UCSD-AML1 (cell line): ENCODE measurements at regions not wholly inside any gene's neighbourhood (a gene's known extent, or its start where the extent isn't known, plus 50 kb on each side); places are given as distances from the start of the nearest gene placed in this dataset.

Experiments
- DNase-seq: peaks from one replicate; lab custom pipeline; 2025; ENCODE audit not compliant: unreplicated experiment; lab: John Stamatoyannopoulos, UW

DNA sequence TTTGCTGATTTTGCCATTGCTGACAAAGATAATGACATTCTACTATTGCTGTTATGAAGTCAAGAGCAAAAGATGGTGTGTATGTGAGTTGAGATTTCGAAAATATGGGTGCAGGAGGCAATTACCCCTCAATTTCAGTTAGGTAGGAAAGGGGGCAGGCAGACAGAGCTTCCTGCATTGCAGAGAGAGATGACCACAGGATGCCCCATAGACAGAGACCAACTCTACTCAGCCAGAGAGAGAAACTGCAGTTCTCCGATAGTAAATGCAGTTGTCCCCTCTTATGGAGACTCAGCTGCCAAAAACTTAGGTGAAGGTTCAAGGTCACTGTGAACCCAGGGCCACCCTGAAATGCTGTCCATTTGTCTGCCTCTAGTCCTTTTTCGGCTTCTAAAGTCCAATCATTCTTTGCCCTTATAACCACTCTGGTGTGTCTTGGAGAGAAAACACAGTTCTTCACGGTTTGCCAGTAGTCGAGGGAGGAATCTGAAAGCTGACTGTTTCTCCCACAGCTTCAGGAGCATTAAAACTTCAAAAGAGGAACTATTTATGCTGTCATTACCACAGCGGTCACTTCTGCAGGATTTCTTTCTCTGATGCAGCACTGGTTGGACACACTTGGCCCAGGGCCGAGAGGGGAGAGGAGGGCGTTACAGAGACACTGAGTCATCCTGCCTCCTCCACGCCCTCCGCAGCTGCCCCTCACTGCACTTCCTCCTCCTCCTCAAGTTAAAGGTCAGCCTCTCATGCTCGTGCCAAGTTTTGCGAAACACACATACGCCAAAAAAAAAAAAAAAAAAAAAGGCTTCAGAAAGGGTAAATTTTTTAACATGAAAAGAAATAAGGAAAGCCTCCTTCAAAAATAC lies 264.3 kb downstream of the FOXO1 start:
- DNase-seq: peak; percentile 80

DNA sequence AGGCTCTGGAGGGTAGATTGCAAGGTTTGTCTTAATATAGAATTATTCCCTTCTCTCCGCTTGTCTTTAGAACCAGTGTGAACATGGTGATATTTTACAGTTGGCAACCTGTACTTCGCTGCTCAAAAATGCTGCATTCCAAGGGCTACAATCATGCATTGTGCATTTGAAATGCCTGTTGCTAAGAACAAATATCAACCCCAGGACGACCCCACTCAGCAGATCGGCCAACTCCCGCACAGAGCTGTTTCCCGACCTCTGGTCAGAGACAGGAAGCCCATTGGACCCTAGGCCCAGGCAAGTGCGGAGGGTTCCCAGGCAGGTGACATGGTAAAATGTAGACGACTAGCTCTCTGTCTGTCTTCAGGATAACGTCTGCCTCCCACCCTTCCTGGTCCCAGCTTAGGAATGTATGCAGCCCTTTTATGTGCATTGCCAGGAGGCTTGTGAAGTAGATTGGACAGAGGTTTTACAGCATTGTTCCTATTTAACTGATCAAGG lies 263.5 kb downstream of the FOXO1 start:
- no peak for DNase-seq

DNA sequence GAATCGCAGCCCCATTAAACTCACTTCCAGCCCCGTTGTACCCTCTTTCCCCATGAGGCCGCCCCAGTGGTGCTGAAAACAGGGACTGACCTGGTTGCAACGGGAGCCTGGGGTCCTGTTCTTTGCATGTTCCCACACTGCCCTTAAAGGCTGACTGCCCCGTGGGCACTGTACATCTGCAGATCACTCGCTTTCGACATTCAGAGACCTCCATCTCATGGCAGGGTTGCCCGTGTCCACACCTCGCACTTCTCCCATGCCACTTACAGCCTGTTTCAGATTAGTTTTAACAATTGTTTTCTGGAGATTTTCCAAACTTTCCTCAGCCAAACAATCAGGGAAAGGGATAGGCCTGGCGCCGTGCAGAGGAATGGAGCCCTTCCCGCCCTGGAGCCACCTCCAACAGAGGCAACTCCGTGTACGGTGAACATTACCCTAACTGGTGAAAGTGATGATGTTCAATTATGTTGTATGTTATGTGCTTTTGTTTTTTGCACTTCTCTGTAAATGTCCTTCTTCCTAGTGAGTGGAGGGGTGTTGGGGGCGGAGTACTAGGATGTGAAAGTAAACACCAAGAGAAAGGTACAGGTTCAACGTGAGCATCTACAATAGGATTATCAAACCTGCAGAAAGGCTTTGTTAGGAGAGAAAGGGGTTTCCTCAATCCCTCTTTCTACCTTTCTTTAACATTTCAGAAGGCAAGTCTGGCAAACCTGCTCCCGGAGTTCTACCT lies 262.8 kb downstream of the FOXO1 start:
- DNase-seq: no peak

DNA sequence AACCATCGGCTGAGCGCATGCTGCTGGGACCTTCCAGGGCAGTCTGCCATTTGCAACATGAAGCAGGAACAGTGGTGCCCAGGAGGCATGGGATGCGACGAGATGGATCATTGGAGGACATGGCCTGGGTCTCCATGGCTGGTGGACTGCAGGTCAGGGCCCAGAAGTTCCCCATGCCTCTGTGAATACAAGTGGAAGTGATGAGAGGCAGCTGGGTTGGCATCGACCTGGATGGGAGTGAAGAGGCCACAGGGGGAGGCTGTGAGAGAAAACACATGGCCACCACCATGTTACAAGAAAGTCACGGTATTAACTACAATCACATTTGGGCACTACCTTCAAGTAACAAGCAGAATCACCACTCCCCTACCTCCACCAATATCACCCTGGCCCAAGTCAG lies 262.0 kb downstream of the FOXO1 start:
- no peak for DNase-seq

DNA sequence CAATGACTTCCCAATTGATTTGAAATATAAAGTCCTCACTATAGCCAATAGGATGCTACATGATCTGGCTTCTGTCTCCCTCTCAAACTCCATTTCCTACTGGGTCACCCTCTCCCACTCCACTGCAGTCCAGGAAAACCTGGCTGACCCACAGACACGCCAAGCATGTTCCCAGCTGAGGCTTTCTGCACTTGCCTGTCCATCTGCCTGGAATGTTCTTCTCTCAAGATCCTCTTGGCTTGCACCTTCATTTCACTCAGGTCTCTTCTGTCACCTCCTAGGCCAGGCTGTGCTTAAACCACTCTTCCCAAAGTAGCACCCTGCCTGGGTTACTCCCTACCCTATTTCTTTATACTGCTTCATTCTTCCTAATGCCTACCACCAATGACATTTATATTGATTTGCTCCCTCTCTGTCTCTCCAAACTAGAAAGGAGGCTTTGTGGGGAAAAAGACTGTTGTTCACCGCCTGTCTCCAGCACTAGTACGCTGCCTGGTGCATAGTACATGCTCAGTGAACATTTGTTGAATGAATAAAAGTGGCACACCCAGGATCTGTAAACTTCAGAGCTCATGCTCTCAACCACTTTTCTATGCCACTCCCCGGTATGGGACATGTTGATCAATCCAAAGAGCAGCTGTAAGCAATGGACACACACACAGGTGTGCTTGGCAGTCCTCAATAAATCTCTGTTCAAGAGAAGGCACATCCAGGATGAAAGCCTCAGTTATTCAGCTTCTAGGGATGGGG lies 261.3 kb downstream of the FOXO1 start:
- no peak for DNase-seq

DNA sequence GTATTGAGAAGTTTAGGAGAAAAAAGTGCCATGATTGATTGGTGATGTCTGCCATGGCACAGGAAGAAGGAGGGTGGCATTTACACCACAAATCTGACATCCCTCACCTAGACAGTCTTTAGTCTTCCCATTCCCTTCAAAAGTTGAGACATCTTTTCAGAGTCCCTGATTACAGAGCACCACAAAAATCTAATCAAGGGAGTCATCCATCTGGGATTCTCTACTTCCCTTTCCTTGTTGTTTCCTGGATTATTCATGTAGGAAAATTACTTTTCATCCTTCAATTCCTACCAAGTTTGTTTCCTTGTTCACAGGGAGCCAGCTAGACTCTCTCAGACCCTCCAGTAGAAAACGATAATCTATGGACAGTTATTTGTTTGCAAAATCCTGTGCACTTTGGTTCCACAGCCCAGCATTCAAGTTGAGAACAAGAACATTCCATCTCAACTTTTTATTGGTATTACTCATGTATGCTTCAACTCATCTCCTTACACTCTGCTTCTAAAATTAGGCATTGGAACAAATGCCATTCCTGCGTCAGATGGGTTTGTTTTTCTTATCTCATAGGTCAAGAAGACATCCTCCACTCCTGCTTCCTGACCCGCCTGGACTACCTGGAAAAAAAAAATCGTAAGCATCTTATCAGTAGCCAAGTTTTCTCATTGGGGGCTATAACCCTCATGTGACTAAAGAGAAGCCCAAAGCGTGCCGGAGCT lies 259.9 kb downstream of the FOXO1 start:
- DNase-seq: no peak

DNA sequence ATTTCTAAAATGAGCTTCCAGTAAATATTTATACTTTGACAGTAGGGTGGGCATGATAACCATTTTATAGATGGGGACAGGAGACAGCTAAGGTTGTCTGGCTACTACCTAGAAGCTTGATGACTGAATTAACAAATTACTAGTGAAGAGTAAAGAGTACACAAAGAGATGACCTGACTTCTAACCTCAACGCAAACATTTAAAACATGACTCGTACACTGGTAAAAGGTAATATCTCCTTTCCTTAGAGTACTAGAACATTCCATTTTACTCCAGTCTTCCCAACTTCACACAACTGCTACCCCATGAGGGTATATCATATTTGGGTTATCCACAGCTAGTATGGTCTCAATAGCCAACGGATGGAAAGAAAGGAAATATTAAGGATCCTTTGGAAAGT lies 258.9 kb downstream of the FOXO1 start:
- no peak for DNase-seq

DNA sequence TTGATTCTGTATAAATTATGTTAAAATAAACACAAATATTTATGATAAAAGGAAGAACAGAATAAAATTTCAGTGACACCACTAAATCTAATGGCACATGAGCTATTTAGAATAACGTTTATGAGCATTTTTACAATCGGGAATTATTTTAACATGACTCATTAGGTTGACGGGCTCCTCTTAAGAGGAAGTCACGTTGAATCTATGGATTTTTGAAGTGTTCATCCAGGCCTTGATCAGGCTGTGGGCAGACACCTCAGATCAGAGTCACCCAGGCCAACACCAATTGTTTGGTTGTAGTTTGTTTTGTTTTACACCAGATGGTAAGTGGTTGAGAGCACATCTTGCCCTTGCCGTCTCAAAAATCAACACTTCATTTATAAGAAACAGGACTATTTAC lies 257.8 kb downstream of the FOXO1 start:
- no peak for DNase-seq

DNA sequence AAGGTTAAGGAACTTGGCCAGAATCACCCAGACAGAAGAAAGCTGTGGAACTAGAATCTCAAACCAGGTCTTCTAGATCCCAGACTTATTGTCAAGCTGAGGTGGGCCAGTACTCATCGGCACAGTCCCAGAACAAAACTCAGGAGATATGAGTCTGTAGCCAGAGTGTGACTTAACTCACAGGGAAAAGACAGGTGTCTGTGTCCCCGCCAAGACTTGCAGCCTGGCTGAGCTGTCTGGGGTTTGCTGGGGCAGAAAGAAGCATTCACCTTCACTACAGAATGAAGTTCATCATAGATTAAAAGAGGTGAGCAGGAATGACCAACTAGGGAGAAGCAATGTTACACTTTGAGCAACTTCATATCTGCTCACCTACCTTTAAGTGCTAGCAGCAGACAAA lies 257.2 kb downstream of the FOXO1 start:
- no peak for DNase-seq

DNA sequence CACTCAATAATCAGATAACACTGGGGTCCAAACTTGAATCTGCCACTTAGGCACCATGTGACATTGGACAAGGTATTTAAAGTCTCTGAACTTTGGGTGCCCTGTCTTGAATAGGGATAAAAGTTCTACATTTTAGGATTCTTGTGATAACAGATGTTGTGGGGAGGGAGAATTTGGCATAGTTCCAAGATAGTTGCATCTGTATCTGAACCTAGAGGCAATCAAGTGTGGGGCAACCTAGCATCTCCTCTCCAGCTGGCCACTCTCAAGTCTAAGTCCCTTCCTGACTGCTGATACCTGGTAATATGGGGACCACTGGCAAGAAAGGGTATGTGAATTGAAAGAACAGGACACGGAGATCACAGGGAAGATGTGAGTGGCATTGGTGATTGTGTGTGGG lies 256.1 kb downstream of the FOXO1 start:
- no peak for DNase-seq

DNA sequence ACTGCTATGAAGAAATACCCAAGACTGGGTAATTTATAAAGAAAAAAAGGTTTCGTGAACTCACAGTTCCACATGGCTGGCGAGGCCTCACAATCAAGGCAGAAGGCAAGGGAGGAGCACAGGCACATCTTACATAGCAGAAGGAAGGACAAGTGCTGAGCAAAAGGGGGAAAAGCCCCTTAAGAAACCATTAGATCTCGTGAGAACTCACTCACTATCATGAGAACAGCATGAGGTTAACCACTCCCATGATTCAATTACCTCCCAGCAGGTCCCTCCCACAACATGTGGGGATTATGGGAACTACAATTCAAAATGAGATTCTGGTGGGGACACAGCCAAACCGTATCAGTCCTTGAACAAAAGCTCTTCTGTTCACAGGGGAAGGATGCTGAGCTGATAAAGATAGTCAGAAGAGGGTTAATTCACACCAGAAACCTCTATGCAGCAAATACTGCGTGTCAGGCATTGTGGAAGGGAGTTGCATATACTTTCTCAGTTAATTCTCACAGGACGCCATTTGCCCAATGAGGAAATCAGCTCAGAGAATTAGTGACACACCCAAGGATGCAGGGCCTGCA lies 246.2 kb downstream of the FOXO1 start:
- no peak for DNase-seq

DNA sequence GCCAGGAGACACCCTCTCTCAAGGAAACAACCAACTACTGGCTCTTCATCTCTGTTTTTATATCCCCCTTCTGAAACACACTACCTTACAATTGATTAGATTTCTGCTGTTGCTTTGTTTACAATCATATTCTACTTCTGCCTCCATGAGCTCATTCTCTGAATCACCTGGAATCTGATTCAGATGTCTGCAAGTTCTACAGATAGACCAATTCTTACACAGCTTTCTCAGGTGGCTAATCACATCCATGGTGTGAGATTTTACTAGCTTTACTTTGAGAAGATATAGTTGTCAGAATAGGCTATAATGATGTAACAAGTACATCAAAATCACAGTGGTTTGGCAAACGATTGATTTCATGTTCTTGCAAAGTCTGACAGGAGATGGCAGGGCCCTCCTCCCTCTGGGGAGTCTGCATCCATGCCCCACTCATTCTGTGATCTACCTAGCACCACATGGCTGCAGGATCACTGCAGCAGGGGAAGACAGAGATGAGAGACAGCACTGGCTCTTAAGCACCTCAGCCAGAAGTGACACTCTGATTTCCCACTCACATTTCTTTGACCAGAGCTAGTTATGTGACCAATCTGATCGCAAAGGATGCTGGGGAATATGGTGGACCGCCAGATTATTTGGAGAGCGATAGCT lies 243.7 kb downstream of the FOXO1 start:
- DNase-seq: no peak

DNA sequence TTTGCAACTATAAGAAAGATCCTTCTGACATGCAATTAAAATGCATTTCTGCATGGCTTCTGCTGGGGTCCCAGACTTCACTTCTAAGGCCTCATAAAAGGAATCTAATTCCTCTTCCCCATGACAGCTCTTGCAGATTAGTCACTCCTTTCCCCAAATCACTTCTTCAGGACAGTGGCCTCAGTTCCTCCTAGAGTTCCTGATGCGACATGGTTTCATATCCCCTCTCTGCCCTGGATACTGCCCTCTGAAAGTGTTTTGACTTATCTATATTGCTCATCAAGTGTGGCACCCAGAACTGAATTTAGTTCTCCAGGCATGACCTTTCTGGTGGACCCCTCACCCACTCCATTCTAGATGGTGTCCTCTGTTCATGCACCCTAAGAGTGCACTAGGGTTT lies 238.1 kb downstream of the FOXO1 start:
- no peak for DNase-seq

DNA sequence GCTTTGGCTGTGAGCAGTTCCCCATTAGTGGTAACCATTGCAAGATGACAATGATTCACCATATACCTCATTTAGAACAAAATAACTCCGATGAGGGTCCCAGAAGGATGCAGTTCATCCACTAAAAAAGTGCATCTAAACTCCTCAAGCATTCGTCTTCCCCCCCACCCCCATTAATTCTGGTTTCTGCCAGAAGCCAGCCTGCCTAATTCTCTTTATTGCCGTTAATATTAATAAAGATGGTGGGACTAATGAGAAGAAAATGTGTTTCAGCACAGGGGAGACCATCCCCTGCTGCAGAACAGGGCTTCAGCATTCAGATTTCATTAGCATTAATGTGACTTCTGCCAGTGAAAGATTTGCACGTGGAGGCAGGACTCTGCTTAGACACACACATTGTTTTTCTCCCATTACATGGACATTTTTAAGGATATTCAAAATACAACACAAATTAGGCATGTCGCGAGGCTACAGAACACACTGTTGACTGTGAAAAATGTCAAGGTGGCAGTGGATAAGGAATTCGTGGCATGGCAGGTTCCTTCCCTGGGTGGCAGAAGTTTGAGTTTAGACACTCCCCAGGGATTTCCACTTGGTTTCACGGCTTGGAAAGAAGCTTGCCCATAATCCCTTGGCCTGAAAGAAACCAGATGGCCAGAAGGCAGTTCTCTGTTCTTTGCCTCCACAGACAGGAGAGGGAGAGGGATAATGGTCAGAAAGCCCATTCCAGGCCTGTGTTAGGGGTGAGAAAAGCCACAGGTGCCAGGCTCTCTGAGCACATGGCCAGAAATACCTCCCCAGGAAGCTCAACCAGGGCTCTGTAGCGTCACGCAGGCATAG lies 236.5 kb downstream of the FOXO1 start:
- no peak for DNase-seq

DNA sequence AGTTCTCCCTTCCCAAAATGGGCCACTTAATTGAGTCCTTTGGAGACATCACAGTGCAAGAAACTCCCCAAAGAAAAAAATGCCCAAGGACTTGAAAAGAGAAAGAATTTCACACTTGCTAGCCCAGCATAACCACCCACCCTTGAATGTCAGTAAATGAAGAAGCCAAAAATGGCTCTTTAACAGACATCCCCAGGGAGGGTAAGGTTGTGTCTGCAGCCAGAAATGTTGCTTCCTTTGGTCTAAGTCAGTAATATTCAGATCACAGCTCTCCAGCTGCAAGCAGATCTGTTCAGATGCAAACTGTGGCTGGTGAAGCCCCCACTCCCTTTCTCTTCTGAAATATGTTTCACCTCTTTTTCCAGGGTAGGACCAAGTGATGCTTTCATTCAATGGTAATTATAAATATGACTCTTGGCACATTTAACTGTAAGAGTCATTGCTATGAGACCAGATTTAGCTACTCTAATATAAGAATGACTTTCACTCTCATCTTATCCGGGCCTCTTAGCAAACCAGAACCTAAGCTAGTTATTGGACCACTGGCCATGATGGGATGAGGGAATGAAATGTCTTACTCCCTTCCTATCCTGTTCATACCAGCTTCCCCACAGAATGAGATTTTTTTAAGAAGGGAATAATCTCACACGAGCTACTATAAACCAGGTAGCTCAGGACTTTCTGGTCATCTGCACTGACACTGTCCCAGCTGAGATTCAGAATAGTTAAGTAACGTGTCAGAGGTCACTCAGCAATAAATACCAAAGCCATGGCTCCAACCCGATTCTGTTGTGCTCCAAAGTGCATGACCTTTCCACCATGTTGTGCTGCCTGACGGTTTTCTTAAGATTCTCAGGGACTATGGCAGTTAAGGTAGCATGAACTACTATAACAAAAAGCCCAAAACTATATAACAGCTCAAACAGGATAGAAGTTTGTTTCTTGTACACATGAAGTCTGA lies 234.1 kb downstream of the FOXO1 start:
- DNase-seq: no peak

DNA sequence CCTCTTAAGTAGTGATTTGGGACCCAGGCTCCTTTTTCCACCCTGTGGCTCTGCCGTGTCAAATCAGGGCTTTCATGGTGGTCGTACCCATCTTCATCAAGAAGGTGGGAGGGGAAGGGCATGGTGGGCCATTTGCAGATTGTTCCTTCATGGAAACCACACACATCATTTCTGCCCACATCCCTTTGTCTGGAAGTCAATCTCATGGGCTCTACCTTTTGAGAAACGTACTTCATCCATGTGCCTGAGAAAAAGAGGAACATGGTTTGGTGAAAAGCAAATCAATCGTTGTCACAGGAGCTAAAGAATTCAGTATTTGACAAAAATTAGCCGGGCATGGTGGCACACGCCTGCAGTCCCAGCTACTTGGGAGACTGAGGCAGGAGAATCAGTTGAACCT lies 233.4 kb downstream of the FOXO1 start:
- no peak for DNase-seq

DNA sequence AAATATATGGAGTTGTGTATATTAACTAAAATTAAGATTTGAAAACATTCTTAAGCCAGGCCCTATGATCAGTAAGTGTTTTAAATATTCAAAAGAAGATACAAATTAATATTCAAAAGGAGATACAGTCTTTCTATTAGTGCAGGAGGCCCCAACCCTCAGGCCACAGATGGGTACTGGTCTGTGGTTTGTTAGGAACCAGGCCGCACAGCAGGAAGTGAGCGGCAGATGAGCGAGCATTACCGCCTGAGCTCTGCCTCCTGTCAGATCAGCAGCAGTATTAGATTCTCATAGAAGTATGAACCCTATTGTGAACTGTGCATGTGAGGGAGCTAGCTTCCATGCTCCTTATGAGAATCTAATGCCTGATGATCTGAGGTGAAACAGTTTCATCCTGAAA lies 232.9 kb downstream of the FOXO1 start:
- peak; percentile 51 for DNase-seq
